ENCODE measurements at regions not wholly inside any gene's neighbourhood (a gene's known extent, or its start where the extent isn't known, plus 50 kb on each side); places are given as distances from the start of the nearest gene placed in this dataset.

DNA sequence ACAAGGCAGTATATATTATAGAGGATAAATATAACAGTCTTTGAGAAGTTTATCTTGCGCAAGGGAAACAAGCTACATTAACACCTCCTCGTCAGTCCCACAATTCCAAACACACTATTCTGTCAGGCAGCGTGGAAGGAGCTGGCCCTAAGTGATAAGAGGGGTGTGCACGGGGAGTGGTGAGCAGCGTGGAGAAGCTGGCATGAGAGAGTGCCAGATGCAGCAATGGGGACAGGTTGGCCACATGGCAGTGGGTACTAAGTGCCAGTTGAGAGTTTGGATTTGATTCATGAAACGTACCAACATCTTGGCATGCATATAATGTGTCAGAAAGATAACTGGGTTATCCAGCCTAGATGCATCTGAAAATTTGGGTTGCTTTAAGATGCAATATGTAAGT lies 460.2 kb downstream of the ICE1 start:
- no peak for DNase-seq (ENCODE audit: low spot score in 2 of 2)
- H3K9me3 ChIP-seq = no peaks in the 10 kb centered on the region
- TF ChIP-seq POLR2A (IDR thresholded peaks at IDR 0.05) = no peak
- TF ChIP-seq, protein P1, sequence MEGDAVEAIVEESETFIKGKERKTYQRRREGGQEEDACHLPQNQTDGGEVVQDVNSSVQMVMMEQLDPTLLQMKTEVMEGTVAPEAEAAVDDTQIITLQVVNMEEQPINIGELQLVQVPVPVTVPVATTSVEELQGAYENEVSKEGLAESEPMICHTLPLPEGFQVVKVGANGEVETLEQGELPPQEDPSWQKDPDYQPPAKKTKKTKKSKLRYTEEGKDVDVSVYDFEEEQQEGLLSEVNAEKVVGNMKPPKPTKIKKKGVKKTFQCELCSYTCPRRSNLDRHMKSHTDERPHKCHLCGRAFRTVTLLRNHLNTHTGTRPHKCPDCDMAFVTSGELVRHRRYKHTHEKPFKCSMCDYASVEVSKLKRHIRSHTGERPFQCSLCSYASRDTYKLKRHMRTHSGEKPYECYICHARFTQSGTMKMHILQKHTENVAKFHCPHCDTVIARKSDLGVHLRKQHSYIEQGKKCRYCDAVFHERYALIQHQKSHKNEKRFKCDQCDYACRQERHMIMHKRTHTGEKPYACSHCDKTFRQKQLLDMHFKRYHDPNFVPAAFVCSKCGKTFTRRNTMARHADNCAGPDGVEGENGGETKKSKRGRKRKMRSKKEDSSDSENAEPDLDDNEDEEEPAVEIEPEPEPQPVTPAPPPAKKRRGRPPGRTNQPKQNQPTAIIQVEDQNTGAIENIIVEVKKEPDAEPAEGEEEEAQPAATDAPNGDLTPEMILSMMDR (IDR thresholded peaks at IDR 0.05) = no peak
- peaks cover 0 to 9% of the 10 kb centered on the region in 2 donors for H3K27me3 ChIP-seq
- no peak overlapping the region for H3K4me3 ChIP-seq
- no peaks in the 10 kb centered on the region for H3K36me3 ChIP-seq
- H3K27ac ChIP-seq = no peak overlapping the region
- intact Hi-C loops (cut with DNase I; ENCODE audit: low total_unique reads) = no loop called here
- no peaks in the 10 kb centered on the region for H3K4me1 ChIP-seq

GRCh38 chr5:5881294-5881693 lies 458.8 kb downstream of the ICE1 start:
- DNase-seq (ENCODE audit: low spot score in 2 of 2) = no peak
- no peak overlapping the region for H3K27ac ChIP-seq
- intact Hi-C loops (cut with DNase I; ENCODE audit: low total_unique reads) = no loop called here
- no peak overlapping the region for H3K4me3 ChIP-seq
- TF ChIP-seq, protein P1 (IDR thresholded peaks at IDR 0.05) = no peak
- TF ChIP-seq POLR2A (IDR thresholded peaks at IDR 0.05) = no peak
- TF ChIP-seq POLR2AphosphoS5 (IDR thresholded peaks at IDR 0.05) = no peak
- no peaks in the 10 kb centered on the region for H3K9me3 ChIP-seq
- no peaks in the 10 kb centered on the region for H3K27me3 ChIP-seq
- no peaks in the 10 kb centered on the region for H3K36me3 ChIP-seq
- H3K4me1 ChIP-seq = no peaks in the 10 kb centered on the region

- DNase-seq (ENCODE audit: low spot score in 2 of 2) = no peak
- Histone ChIP-seq H3K4me1 (no peaks in the 10 kb centered on the region), H3K36me3 (no peaks in the 10 kb centered on the region), H3K27ac (no peak overlapping the region), H3K9me3 (no peaks in the 10 kb centered on the region), H3K4me3 (no peak overlapping the region), H3K27me3 (no peaks in the 10 kb centered on the region)
- TF ChIP-seq POLR2AphosphoS5 (IDR thresholded peaks at IDR 0.05) (no peak), POLR2A (IDR thresholded peaks at IDR 0.05) (no peak)
- TF ChIP-seq, protein P1 (IDR thresholded peaks at IDR 0.05) = no peak
- intact Hi-C loops (cut with DNase I; ENCODE audit: low total_unique reads) = no loop called here
Measured at GRCh38 chr5:5880077-5880763, 457.7 kb downstream of the ICE1 start.

GRCh38 chr5:5857396-5857795 lies 434.9 kb downstream of the ICE1 start:
- Histone ChIP-seq H3K36me3 (no peaks in the 10 kb centered on the region), H3K27me3 (no peaks in the 10 kb centered on the region), H3K9me3 (no peaks in the 10 kb centered on the region), H3K4me3 (no peak overlapping the region), H3K27ac (no peak overlapping the region), H3K4me1 (no peaks in the 10 kb centered on the region)
- DNase-seq (ENCODE audit: low spot score in 2 of 2) = no peak
- TF ChIP-seq POLR2AphosphoS5 (IDR thresholded peaks at IDR 0.05) (no peak), POLR2A (IDR thresholded peaks at IDR 0.05) (no peak)
- TF ChIP-seq, protein P1 (IDR thresholded peaks at IDR 0.05) = no peak
- intact Hi-C loops (cut with DNase I; ENCODE audit: low total_unique reads) = no loop called here

DNA sequence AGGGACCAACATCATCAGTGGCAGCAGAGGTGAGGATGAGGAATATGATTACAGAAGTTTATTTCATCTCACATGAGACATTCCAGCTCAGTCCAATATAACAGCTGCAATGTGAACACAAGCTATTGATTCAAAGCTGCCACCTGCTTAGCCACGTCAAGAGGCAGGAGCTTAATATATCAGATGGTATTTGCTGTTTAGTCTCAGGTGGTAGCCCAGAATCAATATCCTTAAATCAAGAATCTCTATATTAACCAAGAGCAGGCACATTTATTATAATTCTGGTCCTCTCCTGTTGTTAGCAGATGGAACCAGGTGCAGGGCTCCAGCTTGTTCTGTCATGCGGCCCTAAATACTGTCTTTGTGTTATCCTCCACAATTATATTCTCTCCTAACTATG lies 431.6 kb downstream of the ICE1 start:
- Histone ChIP-seq H3K9me3 (no peaks in the 10 kb centered on the region), H3K4me1 (no peaks in the 10 kb centered on the region), H3K27me3 (no peaks in the 10 kb centered on the region), H3K4me3 (no peak overlapping the region), H3K27ac (no peak overlapping the region), H3K36me3 (no peaks in the 10 kb centered on the region)
- TF ChIP-seq, protein P1 (IDR thresholded peaks at IDR 0.05) = no peak
- TF ChIP-seq POLR2AphosphoS5 (IDR thresholded peaks at IDR 0.05) (no peak), POLR2A (IDR thresholded peaks at IDR 0.05) (no peak)
- no peak for DNase-seq (ENCODE audit: low spot score in 2 of 2)
- intact Hi-C loops (cut with DNase I; ENCODE audit: low total_unique reads) = no loop called here

Measured in breast epithelium (tissue), 4 donors.